Parathyroid adenoma (tissue), 2 donors: ENCODE measurements at regions not wholly inside any gene's neighbourhood (a gene's known extent, or its start where the extent isn't known, plus 50 kb on each side); places are given as distances from the start of the nearest gene placed in this dataset.

Experiments
- H2AFZ ChIP-seq: fragments of 300-600 bp; sonication (generic); one replicate; pipeline ENCODE4 v1.7.0; 2017; ENCODE audit warnings: antibody characterized with exemption, mild to moderate bottlenecking
- H3K27ac ChIP-seq: fragments of 300-600 bp; sonication (generic); one replicate; pipeline ENCODE4 v1.7.0; 2017
- H3K27me3 ChIP-seq: fragments of 300-600 bp; sonication (generic); one replicate; pipeline ENCODE4 v1.7.0; 2017; ENCODE audit warnings: low read length; ENCODE audit not compliant: control insufficient read depth, insufficient read depth
- H3K36me3 ChIP-seq: fragments of 300-600 bp; sonication (generic); one replicate; pipeline ENCODE4 v1.7.0; 2017; ENCODE audit warnings: low read length; ENCODE audit not compliant: control insufficient read depth, insufficient read depth
- H3K4me1 ChIP-seq: fragments of 300-600 bp; sonication (generic); one replicate; pipeline ENCODE4 v1.7.0; 2017; ENCODE audit warnings: control low read depth
- H3K4me2 ChIP-seq: fragments of 300-600 bp; sonication (generic); one replicate; pipeline ENCODE4 v1.7.0; 2017; ENCODE audit warnings: low read length
- H3K4me3 ChIP-seq: fragments of 300-600 bp; sonication (generic); one replicate; pipeline ENCODE4 v1.7.0; 2017; ENCODE audit warnings: low read depth, low read length
- H3K79me2 ChIP-seq: fragments of 300-600 bp; sonication (generic); one replicate; pipeline ENCODE4 v1.7.0; 2017; ENCODE audit warnings: control low read depth
- H3K9ac ChIP-seq: fragments of 300-600 bp; sonication (generic); one replicate; pipeline ENCODE4 v1.7.0; 2017; ENCODE audit warnings: mild to moderate bottlenecking
- H3K9me3 ChIP-seq: fragments of 300-600 bp; sonication (generic); one replicate; pipeline ENCODE4 v1.7.0; 2017; ENCODE audit warnings: low read length; ENCODE audit not compliant: control insufficient read depth
- TF ChIP-seq, protein P1 (sequence below): fragments of 300-600 bp; sonication (generic); IDR thresholded peaks from one replicate; pipeline ENCODE4 v1.7.0; 2017; ENCODE audit warnings: antibody characterized with exemption, mild to moderate bottlenecking
- donor health status: primary hyperparathyroidism.

DNA sequence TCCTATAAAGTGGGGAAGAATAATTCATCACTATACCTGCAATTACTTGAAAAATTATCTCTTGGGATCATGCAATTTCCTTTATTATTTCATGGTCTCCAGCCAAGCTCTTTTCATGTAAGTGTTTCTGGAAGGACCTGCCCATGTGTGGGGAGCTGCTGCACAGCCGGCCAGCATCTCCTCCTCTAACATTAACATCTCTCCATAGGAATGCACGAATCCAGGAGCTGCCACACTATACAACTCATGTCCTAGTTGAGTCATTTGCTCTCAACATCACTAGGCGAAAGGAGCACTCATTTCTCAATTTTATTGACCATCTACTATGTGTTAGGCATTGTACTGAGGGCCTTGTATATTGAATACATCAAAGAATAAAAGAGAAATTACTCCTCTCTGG is 144.3 kb upstream of the ERBB4 start:
- H3K4me3 ChIP-seq: no peak overlapping the region
- TF ChIP-seq, protein P1, sequence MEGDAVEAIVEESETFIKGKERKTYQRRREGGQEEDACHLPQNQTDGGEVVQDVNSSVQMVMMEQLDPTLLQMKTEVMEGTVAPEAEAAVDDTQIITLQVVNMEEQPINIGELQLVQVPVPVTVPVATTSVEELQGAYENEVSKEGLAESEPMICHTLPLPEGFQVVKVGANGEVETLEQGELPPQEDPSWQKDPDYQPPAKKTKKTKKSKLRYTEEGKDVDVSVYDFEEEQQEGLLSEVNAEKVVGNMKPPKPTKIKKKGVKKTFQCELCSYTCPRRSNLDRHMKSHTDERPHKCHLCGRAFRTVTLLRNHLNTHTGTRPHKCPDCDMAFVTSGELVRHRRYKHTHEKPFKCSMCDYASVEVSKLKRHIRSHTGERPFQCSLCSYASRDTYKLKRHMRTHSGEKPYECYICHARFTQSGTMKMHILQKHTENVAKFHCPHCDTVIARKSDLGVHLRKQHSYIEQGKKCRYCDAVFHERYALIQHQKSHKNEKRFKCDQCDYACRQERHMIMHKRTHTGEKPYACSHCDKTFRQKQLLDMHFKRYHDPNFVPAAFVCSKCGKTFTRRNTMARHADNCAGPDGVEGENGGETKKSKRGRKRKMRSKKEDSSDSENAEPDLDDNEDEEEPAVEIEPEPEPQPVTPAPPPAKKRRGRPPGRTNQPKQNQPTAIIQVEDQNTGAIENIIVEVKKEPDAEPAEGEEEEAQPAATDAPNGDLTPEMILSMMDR: no peak
- no peaks in the 10 kb centered on the region for H3K4me1 ChIP-seq
- H3K9me3 ChIP-seq: no peaks in the 10 kb centered on the region
- no peaks in the 10 kb centered on the region for H3K27me3 ChIP-seq
- no peak overlapping the region for H2AFZ ChIP-seq
- no peak overlapping the region for H3K27ac ChIP-seq
- H3K9ac ChIP-seq: no peak overlapping the region
- no peak overlapping the region for H3K4me2 ChIP-seq
- no peaks in the 10 kb centered on the region for H3K36me3 ChIP-seq
- no peaks in the 10 kb centered on the region for H3K79me2 ChIP-seq

DNA sequence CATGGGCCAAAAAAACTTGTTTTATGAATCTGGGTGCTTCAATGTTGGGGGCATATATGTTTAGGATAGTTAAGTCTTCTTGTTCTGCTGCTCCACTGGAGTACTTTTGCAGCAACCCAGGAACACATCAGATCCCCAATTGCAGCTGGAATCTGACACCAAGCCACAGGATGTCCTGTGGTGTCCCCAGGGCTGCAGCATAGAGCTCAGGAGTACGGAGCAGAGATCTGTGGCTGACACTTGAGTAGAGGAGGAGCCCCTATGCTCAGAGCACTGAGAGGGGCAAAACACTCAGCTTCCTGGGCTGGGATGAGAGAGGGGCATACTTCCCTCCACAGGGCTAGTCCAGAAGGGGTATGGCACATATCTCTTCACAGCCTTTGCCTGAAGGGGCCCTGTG is 138.9 kb upstream of the ERBB4 start:
- no peak overlapping the region for H3K27ac ChIP-seq
- H2AFZ ChIP-seq: no peak overlapping the region
- H3K4me1 ChIP-seq: no peaks in the 10 kb centered on the region
- H3K36me3 ChIP-seq: no peaks in the 10 kb centered on the region
- no peak overlapping the region for H3K9ac ChIP-seq
- no peak overlapping the region for H3K4me3 ChIP-seq
- no peaks in the 10 kb centered on the region for H3K79me2 ChIP-seq
- TF ChIP-seq, protein P1: no peak
- H3K4me2 ChIP-seq: no peak overlapping the region
- no peaks in the 10 kb centered on the region for H3K9me3 ChIP-seq
- no peaks in the 10 kb centered on the region for H3K27me3 ChIP-seq

DNA sequence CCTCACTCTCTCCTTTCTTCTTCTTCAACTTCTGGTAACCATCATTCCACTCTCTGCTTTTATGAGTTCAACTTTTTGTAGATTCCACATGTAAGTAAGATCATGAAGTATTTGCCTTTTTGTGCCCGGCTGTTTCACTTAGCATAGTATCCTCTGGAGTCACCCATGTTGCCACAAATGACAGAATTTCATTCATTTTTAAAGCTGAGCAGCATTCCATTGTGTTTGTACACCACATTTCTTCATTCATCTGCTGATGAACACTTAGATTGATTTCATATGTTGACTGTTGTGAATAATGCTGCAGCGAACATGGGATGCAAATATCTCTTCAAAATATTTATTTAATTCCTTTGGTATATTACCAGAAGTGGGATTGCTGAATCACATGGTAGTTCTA is 133.6 kb upstream of the ERBB4 start:
- H3K4me3 ChIP-seq: no peak overlapping the region
- H3K4me2 ChIP-seq: no peak overlapping the region
- H2AFZ ChIP-seq: no peak overlapping the region
- TF ChIP-seq, protein P1: no peak
- no peak overlapping the region for H3K9ac ChIP-seq
- no peaks in the 10 kb centered on the region for H3K4me1 ChIP-seq
- H3K27me3 ChIP-seq: no peaks in the 10 kb centered on the region
- no peaks in the 10 kb centered on the region for H3K9me3 ChIP-seq
- no peaks in the 10 kb centered on the region for H3K79me2 ChIP-seq
- no peaks in the 10 kb centered on the region for H3K36me3 ChIP-seq
- no peak overlapping the region for H3K27ac ChIP-seq

DNA sequence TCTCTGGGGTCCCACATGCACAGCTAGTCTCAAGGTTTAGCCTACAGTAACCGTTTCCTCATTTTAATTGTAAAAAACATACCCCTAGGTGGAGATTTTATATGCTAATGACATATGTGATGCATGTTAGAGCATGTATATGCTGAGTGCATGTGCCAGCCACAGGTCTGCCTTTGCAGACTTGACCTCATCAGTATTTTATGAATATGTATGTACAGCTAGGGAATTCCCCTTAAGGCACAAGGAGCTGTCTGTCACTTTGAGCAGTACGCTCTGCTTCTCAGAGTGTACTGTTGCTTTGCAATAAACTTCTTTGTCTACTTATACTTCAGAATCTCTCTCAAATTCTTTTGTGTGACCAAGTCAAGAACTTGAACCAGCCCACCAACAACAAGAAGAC is 131.2 kb upstream of the ERBB4 start:
- H3K79me2 ChIP-seq: no peaks in the 10 kb centered on the region
- no peak overlapping the region for H3K9ac ChIP-seq
- no peak overlapping the region for H2AFZ ChIP-seq
- H3K9me3 ChIP-seq: no peaks in the 10 kb centered on the region
- no peak overlapping the region for H3K4me2 ChIP-seq
- no peaks in the 10 kb centered on the region for H3K36me3 ChIP-seq
- no peak overlapping the region for H3K4me3 ChIP-seq
- no peaks in the 10 kb centered on the region for H3K27me3 ChIP-seq
- TF ChIP-seq, protein P1: no peak
- H3K4me1 ChIP-seq: no peaks in the 10 kb centered on the region
- no peak overlapping the region for H3K27ac ChIP-seq

DNA sequence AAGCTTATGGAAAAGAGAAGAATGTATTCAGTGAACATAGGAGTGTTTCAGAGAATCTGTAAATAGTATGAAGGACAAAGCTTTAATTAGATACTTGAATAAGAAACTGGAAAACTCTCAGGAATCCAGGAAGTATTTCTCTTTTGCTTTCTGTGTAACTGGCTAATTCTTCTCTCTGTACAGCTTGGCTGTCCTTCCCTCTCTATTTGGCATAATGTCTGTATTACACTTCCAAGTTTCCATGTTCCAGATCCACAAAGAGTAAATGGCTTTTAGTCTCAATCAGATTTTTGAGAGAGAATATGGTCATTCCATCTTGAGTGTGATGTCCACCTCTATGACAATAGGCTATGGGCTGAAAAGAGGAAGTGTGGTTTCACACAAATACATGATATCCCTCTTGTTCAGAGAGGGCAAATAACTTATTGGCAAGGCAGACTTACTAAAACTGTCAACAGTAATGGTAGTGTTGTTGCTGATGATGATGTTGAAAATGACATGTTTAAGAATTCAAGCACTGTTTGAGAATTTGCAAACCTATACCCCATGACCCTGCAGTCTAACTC is 129.2 kb upstream of the ERBB4 start:
- Histone ChIP-seq H3K4me1 (no peaks in the 10 kb centered on the region), H3K4me2 (no peak overlapping the region), H3K36me3 (no peaks in the 10 kb centered on the region), H3K9me3 (no peaks in the 10 kb centered on the region), H3K27me3 (no peaks in the 10 kb centered on the region), H3K27ac (no peak overlapping the region), H3K4me3 (no peak overlapping the region), H2AFZ (no peak overlapping the region), H3K9ac (no peak overlapping the region), H3K79me2 (no peaks in the 10 kb centered on the region)
- TF ChIP-seq, protein P1: no peak
